Mucosa of rectum (tissue), 2 donors: ENCODE measurements at regions not wholly inside any gene's neighbourhood (a gene's known extent, or its start where the extent isn't known, plus 50 kb on each side); places are given as distances from the start of the nearest gene placed in this dataset.

ENCODE experiments used
- H3K27ac ChIP-seq, 2 donors: one replicate each; pipeline ENCODE4 v1.7.0; 2013; ENCODE audit warnings: inconsistent platforms in 2 of 2, low read depth in 2 of 2, low read length in 2 of 2
- H3K27me3 ChIP-seq, 2 donors: one replicate each; pipeline ENCODE4 v1.7.0; 2013; ENCODE audit warnings: low read length in 2 of 2; ENCODE audit not compliant: control insufficient read depth in 2 of 2, insufficient read depth in 2 of 2
- H3K36me3 ChIP-seq, 2 donors: one replicate each; pipeline ENCODE4 v1.7.0; 2013; ENCODE audit warnings: low read length in 2 of 2; ENCODE audit not compliant: control insufficient read depth in 2 of 2, insufficient read depth in 2 of 2
- H3K4me1 ChIP-seq, 2 donors: one replicate each; pipeline ENCODE4 v1.7.0; 2013; ENCODE audit warnings: low read length in 2 of 2, mild to moderate bottlenecking in 1 of 2; ENCODE audit not compliant: control insufficient read depth in 2 of 2, insufficient read depth in 2 of 2
- H3K4me3 ChIP-seq, 2 donors: one replicate each; pipeline ENCODE4 v1.7.0; 2013; ENCODE audit warnings: low read length in 2 of 2
- H3K9ac ChIP-seq, 2 donors: one replicate each; pipeline ENCODE4 v1.7.0; 2013; ENCODE audit warnings: low read length in 2 of 2, low read depth in 1 of 2, mild to moderate bottlenecking in 1 of 2
- H3K9me3 ChIP-seq, 2 donors: one replicate each; pipeline ENCODE4 v1.7.0; 2013; ENCODE audit warnings: low read length in 2 of 2; ENCODE audit not compliant: control insufficient read depth in 2 of 2
- donor health status: healthy.
- donor health status: Normal muscosa, but diverticular disease.

GRCh38 chr4:137700751-137701150 lies 168.5 kb upstream of the PCDH18 start:
- H3K36me3 ChIP-seq = no peaks in the 10 kb centered on the region
- no peaks in the 10 kb centered on the region for H3K4me1 ChIP-seq
- no peaks in the 10 kb centered on the region for H3K9me3 ChIP-seq
- no peak overlapping the region for H3K27ac ChIP-seq
- H3K9ac ChIP-seq = no peak overlapping the region
- no peaks in the 10 kb centered on the region for H3K27me3 ChIP-seq
- no peak overlapping the region for H3K4me3 ChIP-seq

GRCh38 chr4:137700072-137700471 lies 167.8 kb upstream of the PCDH18 start:
- Histone ChIP-seq H3K9me3 (no peaks in the 10 kb centered on the region), H3K36me3 (no peaks in the 10 kb centered on the region), H3K4me1 (no peaks in the 10 kb centered on the region), H3K9ac (no peak overlapping the region), H3K27ac (no peak overlapping the region), H3K4me3 (no peak overlapping the region), H3K27me3 (no peaks in the 10 kb centered on the region)

- Histone ChIP-seq H3K27me3 (no peaks in the 10 kb centered on the region), H3K27ac (no peak overlapping the region), H3K9ac (no peak overlapping the region), H3K36me3 (no peaks in the 10 kb centered on the region), H3K4me3 (no peak overlapping the region), H3K9me3 (no peaks in the 10 kb centered on the region), H3K4me1 (no peaks in the 10 kb centered on the region)
Measured at GRCh38 chr4:137694138-137694537, 161.8 kb upstream of the PCDH18 start.

- Histone ChIP-seq H3K27me3 (no peaks in the 10 kb centered on the region), H3K4me1 (no peaks in the 10 kb centered on the region), H3K4me3 (no peak overlapping the region), H3K9me3 (no peaks in the 10 kb centered on the region), H3K36me3 (no peaks in the 10 kb centered on the region), H3K9ac (no peak overlapping the region), H3K27ac (no peak overlapping the region)
Measured at GRCh38 chr4:137693641-137694040, 161.3 kb upstream of the PCDH18 start.

- Histone ChIP-seq H3K36me3 (no peaks in the 10 kb centered on the region), H3K27me3 (no peaks in the 10 kb centered on the region), H3K9me3 (no peaks in the 10 kb centered on the region), H3K4me1 (no peaks in the 10 kb centered on the region), H3K4me3 (no peak overlapping the region), H3K27ac (no peak overlapping the region), H3K9ac (no peak overlapping the region)
Measured at GRCh38 chr4:137692205-137692604, 159.9 kb upstream of the PCDH18 start.

- no peaks in the 10 kb centered on the region for H3K27me3 ChIP-seq
- no peak overlapping the region for H3K9ac ChIP-seq
- H3K9me3 ChIP-seq = no peaks in the 10 kb centered on the region
- no peaks in the 10 kb centered on the region for H3K4me1 ChIP-seq
- no peaks in the 10 kb centered on the region for H3K36me3 ChIP-seq
- no peak overlapping the region for H3K27ac ChIP-seq
- no peak overlapping the region for H3K4me3 ChIP-seq
Measured at GRCh38 chr4:137688651-137689050, 156.4 kb upstream of the PCDH18 start.

GRCh38 chr4:137685357-137685756 lies 153.1 kb upstream of the PCDH18 start:
- Histone ChIP-seq H3K4me1 (no peaks in the 10 kb centered on the region), H3K27me3 (no peaks in the 10 kb centered on the region), H3K27ac (no peak overlapping the region), H3K36me3 (no peaks in the 10 kb centered on the region), H3K9me3 (no peaks in the 10 kb centered on the region), H3K4me3 (no peak overlapping the region), H3K9ac (no peak overlapping the region)

- H3K27me3 ChIP-seq = no peaks in the 10 kb centered on the region
- no peaks in the 10 kb centered on the region for H3K4me1 ChIP-seq
- H3K9ac ChIP-seq = no peak overlapping the region
- H3K4me3 ChIP-seq = no peak overlapping the region
- H3K36me3 ChIP-seq = no peaks in the 10 kb centered on the region
- H3K9me3 ChIP-seq = no peaks in the 10 kb centered on the region
- H3K27ac ChIP-seq = no peak overlapping the region
Measured at GRCh38 chr4:137681081-137681480, 148.8 kb upstream of the PCDH18 start.

GRCh38 chr4:137678796-137679195 lies 146.5 kb upstream of the PCDH18 start:
- no peak overlapping the region for H3K27ac ChIP-seq
- H3K9ac ChIP-seq = no peak overlapping the region
- no peaks in the 10 kb centered on the region for H3K4me1 ChIP-seq
- no peaks in the 10 kb centered on the region for H3K27me3 ChIP-seq
- no peaks in the 10 kb centered on the region for H3K36me3 ChIP-seq
- H3K9me3 ChIP-seq = no peaks in the 10 kb centered on the region
- no peak overlapping the region for H3K4me3 ChIP-seq

- Histone ChIP-seq H3K27ac (no peak overlapping the region), H3K4me3 (no peak overlapping the region), H3K9me3 (no peaks in the 10 kb centered on the region), H3K4me1 (no peaks in the 10 kb centered on the region), H3K9ac (no peak overlapping the region), H3K27me3 (no peaks in the 10 kb centered on the region), H3K36me3 (no peaks in the 10 kb centered on the region)
Measured at GRCh38 chr4:137677863-137678262, 145.6 kb upstream of the PCDH18 start.

GRCh38 chr4:137676357-137676998 lies 144.2 kb upstream of the PCDH18 start:
- H3K27me3 ChIP-seq = no peaks in the 10 kb centered on the region
- no peaks in the 10 kb centered on the region for H3K36me3 ChIP-seq
- H3K4me1 ChIP-seq = no peaks in the 10 kb centered on the region

More at GRCh38 chr4:137676357-137676998, 144.2 kb upstream of the PCDH18 start:
- Histone ChIP-seq H3K4me3 (no peak overlapping the region), H3K9ac (no peak overlapping the region), H3K9me3 (no peaks in the 10 kb centered on the region), H3K27ac (no peak overlapping the region)
